ENCODE measurements at regions not wholly inside any gene's neighbourhood (a gene's known extent, or its start where the extent isn't known, plus 50 kb on each side); places are given as distances from the start of the nearest gene placed in this dataset.
A peak's percentile ranks its signal among the peaks of the same experiment; 100 is the strongest.
"Not testable (repeated sequence)": the region's sequence is repeated elsewhere in the genome, so short reads cannot be mapped to it uniquely, and the experiment has no call there.

DNA sequence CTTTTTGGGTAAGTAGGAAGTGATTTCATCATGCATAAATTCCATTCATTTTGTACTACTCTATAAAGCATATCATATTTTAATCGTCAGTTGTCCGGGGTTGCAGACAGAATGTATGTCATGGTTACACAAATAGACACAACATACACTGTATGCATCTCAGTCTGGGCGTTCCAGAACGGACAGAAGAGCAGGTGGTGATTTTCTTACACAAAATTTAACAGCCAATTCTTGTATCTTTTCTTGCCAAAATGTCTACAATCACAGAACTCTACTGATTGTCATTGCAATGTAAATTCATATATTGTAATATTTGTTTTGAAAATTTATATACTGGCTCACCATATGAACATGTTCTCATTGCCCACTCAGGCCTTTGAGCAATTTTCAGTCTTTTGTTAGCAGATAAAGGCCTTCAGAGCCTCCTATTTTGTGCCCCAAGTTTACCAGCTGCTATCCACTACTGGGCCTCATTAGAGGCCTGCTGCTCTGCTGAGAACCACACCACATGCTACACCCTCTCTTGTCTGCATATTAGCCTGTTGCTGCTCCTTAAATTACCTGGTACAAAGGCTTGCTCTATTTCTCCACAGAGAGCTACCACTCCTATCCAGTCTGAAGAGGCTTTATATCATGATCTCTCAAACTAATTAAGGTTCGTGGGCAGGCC, 61.5 kb downstream of the PRDM13 start:
- Mint-ChIP-seq H3K4me3 (no peak overlapping the region), H3K9me3 (no peaks in the 10 kb centered on the region), H3K27me3 (peaks cover 1 to 2% of the 10 kb centered on the region in 2 donors), H3K36me3 (no peaks in the 10 kb centered on the region), H3K4me1 (no peaks in the 10 kb centered on the region), H3K27ac (no peak overlapping the region)
- Histone ChIP-seq H3K27ac (ENCODE audit: low read depth, low read length) (no peak overlapping the region), H3K9me3 (ENCODE audit: control insufficient read depth in 1 of 2, low read length in 2 of 2) (no peaks in the 10 kb centered on the region), H3K36me3 (ENCODE audit: insufficient read depth, low read length) (no peaks in the 10 kb centered on the region), H3K27me3 (ENCODE audit: insufficient read depth, low read length) (no peaks in the 10 kb centered on the region), H3K4me3 (ENCODE audit: low read length in 2 of 2) (no peak overlapping the region), H3K4me1 (ENCODE audit: insufficient read depth, low read length) (no peaks in the 10 kb centered on the region)
- no peak for DNase-seq
- intact Hi-C loops (cut with micrococcal nuclease) = no loop called here
- POLR2A ChIA-PET (ENCODE audit: partially characterized antibody) = no interaction called here
- CTCF ChIA-PET (ENCODE audit: partially characterized antibody) = no interaction called here

DNA sequence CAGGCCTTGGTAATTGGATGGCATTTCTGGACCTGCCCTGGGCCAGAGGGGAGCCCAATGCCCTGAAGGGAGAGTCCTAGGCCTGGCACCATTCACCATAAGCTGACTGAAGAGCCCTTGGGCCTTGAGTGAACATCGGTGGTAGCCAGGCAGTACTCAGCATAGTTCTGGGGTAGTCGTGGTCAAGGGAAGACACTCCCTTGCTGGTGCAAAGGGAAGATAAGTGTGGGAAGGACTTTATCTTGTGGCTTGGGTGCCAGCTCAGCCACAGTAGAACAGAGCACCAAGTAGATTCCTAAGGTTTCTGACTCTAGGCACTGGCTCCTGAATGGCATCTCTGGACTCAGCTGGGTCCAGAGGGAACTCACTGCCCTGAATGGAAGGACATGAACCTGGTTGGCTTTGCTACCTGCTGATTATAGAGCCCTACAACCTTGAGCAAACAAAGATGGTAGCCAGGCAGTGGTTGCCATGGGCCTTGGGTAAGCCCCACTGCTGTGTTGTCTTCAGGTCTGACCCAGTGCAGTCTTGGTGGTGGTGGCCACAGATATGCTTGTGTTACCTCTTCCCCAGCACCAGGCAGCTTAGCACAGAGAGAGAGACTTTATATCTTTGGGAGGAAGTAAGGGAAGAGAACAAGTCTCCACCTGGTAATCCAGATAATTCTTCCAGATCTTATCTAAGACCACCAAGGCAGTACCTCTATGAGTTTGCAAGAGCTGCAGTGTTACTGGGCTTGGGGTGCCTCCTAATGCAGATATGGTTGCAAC, 83.5 kb downstream of the PRDM13 start:
- H3K27ac ChIP-seq (ENCODE audit: low read depth, low read length) = no peak overlapping the region
- CTCF ChIA-PET (ENCODE audit: partially characterized antibody) = no interaction called here
- peaks cover 0 to under 1% (median 0%) of the 10 kb centered on the region in 4 donors for H3K4me1 Mint-ChIP-seq
- intact Hi-C loops (cut with micrococcal nuclease) = no loop called here
- no peaks in the 10 kb centered on the region for H3K27me3 ChIP-seq (ENCODE audit: insufficient read depth, low read length)
- peaks cover 14% of the 10 kb centered on the region in 2 donors for H3K27me3 Mint-ChIP-seq
- H3K36me3 Mint-ChIP-seq = no peaks in the 10 kb centered on the region
- H3K4me3 ChIP-seq (ENCODE audit: low read length in 2 of 2) = no peak overlapping the region
- peaks cover 0 to 18% (median 9%) of the 10 kb centered on the region in 8 donors for H3K9me3 Mint-ChIP-seq
- no peaks in the 10 kb centered on the region for H3K9me3 ChIP-seq (ENCODE audit: control insufficient read depth in 1 of 2, low read length in 2 of 2)
- no peak overlapping the region for H3K27ac Mint-ChIP-seq
- H3K36me3 ChIP-seq (ENCODE audit: insufficient read depth, low read length) = no peaks in the 10 kb centered on the region
- no peaks in the 10 kb centered on the region for H3K4me1 ChIP-seq (ENCODE audit: insufficient read depth, low read length)
- H3K4me3 Mint-ChIP-seq = no peak overlapping the region
- POLR2A ChIA-PET (ENCODE audit: partially characterized antibody) = no interaction called here
- no peak for DNase-seq

DNA sequence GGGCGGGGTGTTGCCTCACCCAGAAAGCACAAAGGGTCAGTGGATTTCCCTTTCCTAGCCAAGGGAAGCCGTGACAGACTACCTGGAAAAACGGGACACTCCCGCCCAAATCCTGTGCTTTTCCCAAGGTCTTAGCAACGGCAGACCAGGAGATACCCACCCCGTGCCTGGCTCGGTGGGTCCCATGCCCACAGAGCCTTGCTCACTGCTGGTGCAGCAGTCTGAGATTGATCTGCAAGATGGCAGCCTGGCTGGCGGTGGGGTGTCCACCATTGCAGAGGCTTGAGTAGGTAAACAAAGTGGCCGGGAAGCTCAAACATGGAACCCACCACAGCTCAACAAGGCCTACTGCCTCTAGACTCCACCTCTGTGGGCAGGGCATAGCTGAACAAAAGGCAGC, 95.7 kb downstream of the PRDM13 start:
- H3K4me1 Mint-ChIP-seq; POLR2A ChIA-PET (ENCODE audit: partially characterized antibody); H3K27ac ChIP-seq (ENCODE audit: low read depth, low read length); H3K36me3 ChIP-seq (ENCODE audit: insufficient read depth, low read length); H3K27ac Mint-ChIP-seq; CTCF ChIA-PET (ENCODE audit: partially characterized antibody); H3K9me3 Mint-ChIP-seq; H3K9me3 ChIP-seq (ENCODE audit: control insufficient read depth in 1 of 2, low read length in 2 of 2); H3K36me3 Mint-ChIP-seq; H3K4me3 Mint-ChIP-seq; H3K27me3 ChIP-seq (ENCODE audit: insufficient read depth, low read length); H3K4me3 ChIP-seq (ENCODE audit: low read length in 2 of 2); intact Hi-C loops (cut with micrococcal nuclease); DNase-seq; H3K4me1 ChIP-seq (ENCODE audit: insufficient read depth, low read length): not testable (repeated sequence)
- H3K27me3 Mint-ChIP-seq = peaks cover 10 to 22% of the 10 kb centered on the region in 2 donors

DNA sequence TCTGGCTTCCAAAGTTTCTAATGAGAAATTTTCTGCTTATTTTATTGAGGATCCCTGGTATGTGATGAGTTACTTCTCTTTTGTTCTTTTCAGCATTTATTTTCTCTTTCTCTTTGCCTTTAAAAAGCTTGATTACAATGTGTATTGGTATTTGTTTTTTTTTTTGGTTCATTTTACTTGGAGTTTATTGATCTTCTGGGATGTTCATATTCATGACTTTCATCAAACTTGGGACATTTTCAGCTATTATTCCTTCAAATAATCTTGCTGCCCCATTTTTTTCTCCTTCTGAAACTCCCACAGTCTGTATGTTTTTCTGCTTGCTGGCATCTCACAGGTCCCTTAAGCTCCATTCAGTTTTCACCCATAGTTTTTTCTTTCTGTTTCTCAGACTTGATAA, 102.4 kb downstream of the PRDM13 start:
- CTCF ChIA-PET (ENCODE audit: partially characterized antibody) = interaction anchor here (1.7 kb wide), 1 partner anchor 120 kb away, joined by 5 read pairs; no protein-coding TSS in a partner anchor

DNA sequence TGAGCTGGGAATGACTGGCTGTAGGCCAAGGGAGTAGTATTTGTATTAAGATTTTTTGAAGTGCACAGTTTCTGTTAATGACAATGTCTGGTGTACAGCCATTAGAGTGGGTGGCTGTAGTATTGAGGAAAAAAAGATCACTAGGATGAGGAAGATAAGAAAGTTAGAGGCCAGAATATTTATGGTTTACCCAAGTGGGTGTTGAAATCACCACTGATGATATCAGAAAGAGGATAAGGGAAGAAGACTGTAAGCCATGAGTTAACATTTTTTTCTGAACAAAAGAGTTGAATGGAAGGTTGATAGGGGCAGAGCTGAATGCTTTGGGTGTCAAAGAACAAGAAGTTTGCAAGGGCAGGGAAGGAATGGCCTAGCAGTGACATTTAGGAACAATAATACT, 104.7 kb downstream of the PRDM13 start:
- Histone ChIP-seq H3K36me3 (ENCODE audit: insufficient read depth, low read length) (no peaks in the 10 kb centered on the region), H3K27me3 (ENCODE audit: insufficient read depth, low read length) (no peaks in the 10 kb centered on the region), H3K9me3 (ENCODE audit: control insufficient read depth in 1 of 2, low read length in 2 of 2) (no peaks in the 10 kb centered on the region), H3K4me1 (ENCODE audit: insufficient read depth, low read length) (no peaks in the 10 kb centered on the region), H3K27ac (ENCODE audit: low read depth, low read length) (no peak overlapping the region), H3K4me3 (ENCODE audit: low read length in 2 of 2) (no peak overlapping the region)
- peaks cover 0 to 6% (median 0%) of the 10 kb centered on the region in 8 donors for H3K9me3 Mint-ChIP-seq
- ChIA-PET POLR2A (ENCODE audit: partially characterized antibody) (no interaction called here), CTCF (ENCODE audit: partially characterized antibody) (no interaction called here)
- no peak overlapping the region for H3K27ac Mint-ChIP-seq
- H3K36me3 Mint-ChIP-seq = no peaks in the 10 kb centered on the region
- H3K27me3 Mint-ChIP-seq = peaks cover 2 to 7% of the 10 kb centered on the region in 2 donors
- intact Hi-C loops (cut with micrococcal nuclease) = no loop called here
- no peak for DNase-seq
- no peaks in the 10 kb centered on the region for H3K4me1 Mint-ChIP-seq
- H3K4me3 Mint-ChIP-seq = no peak overlapping the region

More for the DNA sequence above, 102.4 kb downstream of the PRDM13 start:
- H3K4me1 Mint-ChIP-seq = no peaks in the 10 kb centered on the region
- H3K4me3 ChIP-seq (ENCODE audit: low read length in 2 of 2) = no peak overlapping the region
- no peaks in the 10 kb centered on the region for H3K4me1 ChIP-seq (ENCODE audit: insufficient read depth, low read length)
- H3K36me3 ChIP-seq (ENCODE audit: insufficient read depth, low read length) = no peaks in the 10 kb centered on the region
- H3K27ac ChIP-seq (ENCODE audit: low read depth, low read length) = no peak overlapping the region
- peaks cover 8% of the 10 kb centered on the region in 2 donors for H3K27me3 Mint-ChIP-seq
- no peaks in the 10 kb centered on the region for H3K27me3 ChIP-seq (ENCODE audit: insufficient read depth, low read length)
- intact Hi-C loops (cut with micrococcal nuclease) = no loop called here
- POLR2A ChIA-PET (ENCODE audit: partially characterized antibody) = interaction anchor here (0.7 kb wide), 1 partner anchor 86 kb away, joined by 3 read pairs; no protein-coding TSS in a partner anchor
- peak overlapping the region in 1 of 7 donors; percentile 39 for H3K27ac Mint-ChIP-seq
- DNase-seq = no peak
- no peaks in the 10 kb centered on the region for H3K9me3 ChIP-seq (ENCODE audit: control insufficient read depth in 1 of 2, low read length in 2 of 2)
- no peak overlapping the region for H3K4me3 Mint-ChIP-seq
- peaks cover 0 to 5% (median 0%) of the 10 kb centered on the region in 8 donors for H3K9me3 Mint-ChIP-seq
- no peaks in the 10 kb centered on the region for H3K36me3 Mint-ChIP-seq

DNA sequence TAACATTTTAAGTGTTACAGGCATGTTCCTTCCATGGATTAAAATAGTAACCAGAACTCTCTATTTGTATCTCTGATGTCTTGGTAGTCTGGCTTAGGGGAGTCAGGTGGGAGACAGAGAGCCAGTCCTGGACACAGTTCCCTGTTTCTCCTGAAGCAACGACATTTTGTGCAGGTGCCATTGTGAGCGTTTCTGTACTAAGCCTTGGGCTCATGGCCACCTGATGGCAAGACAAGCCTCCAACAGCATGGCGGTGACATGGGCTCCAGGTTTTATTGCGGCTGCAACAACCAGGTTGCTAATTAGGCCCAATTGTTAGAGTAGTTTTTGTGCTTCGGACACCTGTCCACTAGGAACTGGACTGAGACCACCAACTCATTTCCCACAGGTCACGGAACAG, 105.3 kb downstream of the PRDM13 start:
- intact Hi-C loops (cut with micrococcal nuclease) = no loop called here
- peaks cover 0 to 11% (median 2%) of the 10 kb centered on the region in 8 donors for H3K9me3 Mint-ChIP-seq
- H3K9me3 ChIP-seq (ENCODE audit: control insufficient read depth in 1 of 2, low read length in 2 of 2) = no peaks in the 10 kb centered on the region
- no peak overlapping the region for H3K4me3 ChIP-seq (ENCODE audit: low read length in 2 of 2)
- no peak overlapping the region for H3K4me3 Mint-ChIP-seq
- CTCF ChIA-PET (ENCODE audit: partially characterized antibody) = no interaction called here
- H3K27me3 Mint-ChIP-seq = peaks cover 2 to 7% of the 10 kb centered on the region in 2 donors
- H3K36me3 Mint-ChIP-seq = no peaks in the 10 kb centered on the region
- H3K36me3 ChIP-seq (ENCODE audit: insufficient read depth, low read length) = no peaks in the 10 kb centered on the region
- POLR2A ChIA-PET (ENCODE audit: partially characterized antibody) = no interaction called here
- no peaks in the 10 kb centered on the region for H3K4me1 Mint-ChIP-seq
- no peak for DNase-seq
- no peak overlapping the region for H3K27ac ChIP-seq (ENCODE audit: low read depth, low read length)
- H3K27ac Mint-ChIP-seq = peak overlapping the region in 1 of 7 donors; percentile 2
- H3K4me1 ChIP-seq (ENCODE audit: insufficient read depth, low read length) = no peaks in the 10 kb centered on the region
- H3K27me3 ChIP-seq (ENCODE audit: insufficient read depth, low read length) = no peaks in the 10 kb centered on the region

DNA sequence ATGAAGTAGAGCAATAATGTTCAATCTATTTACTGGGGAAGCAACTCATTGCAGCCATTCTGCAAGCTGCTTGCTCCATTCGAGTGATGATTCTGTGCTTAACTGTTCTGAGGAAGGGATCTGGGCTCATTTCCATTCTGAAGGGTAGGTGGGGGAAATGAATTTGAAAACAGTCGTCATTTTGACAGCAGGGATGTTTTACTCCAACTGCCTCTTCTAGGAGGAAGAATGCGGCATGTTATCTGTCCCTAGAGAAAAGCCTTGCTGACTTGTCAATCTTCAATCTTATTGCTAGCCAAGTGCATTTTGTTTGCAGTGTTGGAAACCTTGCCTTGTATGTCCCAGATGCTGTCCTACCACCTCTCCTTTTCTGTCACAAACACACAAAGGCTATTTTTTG, 105.9 kb downstream of the PRDM13 start:
- no peak overlapping the region for H3K27ac Mint-ChIP-seq
- no peaks in the 10 kb centered on the region for H3K9me3 ChIP-seq (ENCODE audit: control insufficient read depth in 1 of 2, low read length in 2 of 2)

More for the DNA sequence above, 105.9 kb downstream of the PRDM13 start:
- Mint-ChIP-seq H3K9me3 (peaks cover 0 to 11% (median 5%) of the 10 kb centered on the region in 8 donors), H3K4me3 (no peak overlapping the region), H3K4me1 (no peaks in the 10 kb centered on the region), H3K36me3 (no peaks in the 10 kb centered on the region), H3K27me3 (peaks cover 5 to 7% of the 10 kb centered on the region in 2 donors)
- intact Hi-C loops (cut with micrococcal nuclease) = no loop called here
- DNase-seq = no peak
- no peak overlapping the region for H3K4me3 ChIP-seq (ENCODE audit: low read length in 2 of 2)
- CTCF ChIA-PET (ENCODE audit: partially characterized antibody) = no interaction called here
- POLR2A ChIA-PET (ENCODE audit: partially characterized antibody) = no interaction called here
- no peak overlapping the region for H3K27ac ChIP-seq (ENCODE audit: low read depth, low read length)
- no peaks in the 10 kb centered on the region for H3K4me1 ChIP-seq (ENCODE audit: insufficient read depth, low read length)
- H3K27me3 ChIP-seq (ENCODE audit: insufficient read depth, low read length) = no peaks in the 10 kb centered on the region
- H3K36me3 ChIP-seq (ENCODE audit: insufficient read depth, low read length) = no peaks in the 10 kb centered on the region

Data from CD4-positive, alpha-beta memory T cell (primary cell).